GM12878 (cell line): ENCODE measurements at regions not wholly inside any gene's neighbourhood (a gene's known extent, or its start where the extent isn't known, plus 50 kb on each side); places are given as distances from the start of the nearest gene placed in this dataset.

ENCODE experiments used
- ATAC-seq: fragments of 200-7000 bp; cut with Tn5 transposase; 3 replicates; pipeline ENCODE4 v1.9.1; 2020; ENCODE audit warnings: mild to moderate bottlenecking, moderate library complexity
- BruUV-seq: library from RNA; stranded (reverse); fragments of 400-500 nt; replicated peaks from 2 replicates; lab custom pipeline; 2021; lab: Mats Ljungman, UMichigan
- CTCF ChIA-PET: fragments of 300-600 bp; sonication (Branson Sonifier 250); formaldehyde crosslinking; extraction: SDS; loops from one replicate; lab custom pipeline; 2021; ENCODE audit warnings: inconsistent platforms; lab: Yijun Ruan, JAX
- POLR2A ChIA-PET: fragments of 350-600 bp; formaldehyde crosslinking; extraction: SDS; loops from one replicate; lab custom pipeline; 2021; ENCODE audit warnings: inconsistent platforms; lab: Charles Lee
- RAD21 ChIA-PET: fragments of 300-600 bp; sonication (Branson Sonifier 250); formaldehyde crosslinking; loops from one replicate; lab custom pipeline; 2023; ENCODE audit warnings: antibody characterized with exemption; ENCODE audit not compliant: unreplicated experiment; lab: Charles Lee
- SMC1A ChIA-PET: fragments of 300-600 bp; sonication (Branson Sonifier 250); formaldehyde crosslinking; loops from one replicate; lab custom pipeline; 2023; ENCODE audit not compliant: unreplicated experiment, uncharacterized antibody; lab: Charles Lee
- DNase-seq: peaks from one replicate; pipeline ENCODE4 v3.0.0-alpha.2; 2011; ENCODE audit warnings: low read depth, low spot score
- FAIRE-seq: peaks from 3 replicates; lab custom pipeline; 2011; peaks lifted over from hg19 to GRCh38; lab: Jason Lieb, UNC
- H2AFZ ChIP-seq: 2 replicates; pipeline ENCODE4 v1.6.0; 2011; ENCODE audit warnings: low read depth, low read length, control low read depth; ENCODE audit not compliant: control insufficient read depth
- H3K27ac ChIP-seq: 2 replicates; pipeline ENCODE4 v1.5.1; 2011; ENCODE audit warnings: control low read depth; ENCODE audit not compliant: control insufficient read depth, insufficient read depth
- H3K27me3 ChIP-seq, 2 experiments: replicated peaks in 1 of 2; 2 replicates each; pipeline versions ENCODE4 v1.6.0 to v1.6.1; 2011; ENCODE audit warnings: low read length in 1 of 2; ENCODE audit not compliant: control insufficient read depth in 2 of 2, insufficient read depth in 2 of 2
- H3K36me3 ChIP-seq, 2 experiments: 2 replicates each; pipeline ENCODE4 v1.5.1; 2011; ENCODE audit warnings: low read length in 1 of 2; ENCODE audit not compliant: control insufficient read depth in 2 of 2, insufficient read depth in 2 of 2
- H3K4me1 ChIP-seq: 2 replicates; pipeline ENCODE4 v1.6.1; 2011; ENCODE audit warnings: mild to moderate bottlenecking, low read length, moderate library complexity, mixed read lengths; ENCODE audit not compliant: control insufficient read depth, insufficient read depth
- H3K4me2 ChIP-seq: 2 replicates; pipeline ENCODE4 v1.6.0; 2011; ENCODE audit warnings: control low read depth; ENCODE audit not compliant: control insufficient read depth, insufficient read depth
- H3K4me3 ChIP-seq: fragments of 200-600 bp; sonication (generic); 2 replicates; pipeline ENCODE4 v1.5.1; 2016
- H3K79me2 ChIP-seq: 2 replicates; pipeline ENCODE4 v1.6.0; 2011; ENCODE audit warnings: low read length; ENCODE audit not compliant: control insufficient read depth, insufficient read depth
- H3K9ac ChIP-seq: 2 replicates; pipeline ENCODE4 v1.8.0; 2011; ENCODE audit warnings: low read length, control low read depth, mixed read lengths; ENCODE audit not compliant: control insufficient read depth, insufficient read depth
- H3K9me3 ChIP-seq: replicated peaks from 3 replicates; pipeline ENCODE4 v1.5.1; 2011; ENCODE audit warnings: mild to moderate bottlenecking, low read length; ENCODE audit not compliant: control insufficient read depth, insufficient read depth
- H4K20me1 ChIP-seq: 2 replicates; pipeline ENCODE4 v1.6.0; 2011; ENCODE audit not compliant: control insufficient read depth, insufficient read depth
- ATF7 ChIP-seq: fragments of 450-650 bp; IDR thresholded peaks from 2 replicates; pipeline ENCODE4 v1.6.1; 2016; ENCODE audit warnings: low read depth, mild to moderate bottlenecking
- BHLHE40 ChIP-seq, 2 experiments: fragments of 450-650 bp in 1 of 2; IDR thresholded peaks; 2 replicates each; pipeline ENCODE4 v1.6.1; 2011 to 2017; ENCODE audit warnings: low read depth in 2 of 2, borderline replicate concordance in 1 of 2, improper control_type of control experiment in 1 of 2, low read length in 1 of 2, mild to moderate bottlenecking in 1 of 2
- DPF2 ChIP-seq: fragments of 450-650 bp; IDR thresholded peaks from 2 replicates; pipeline ENCODE4 v1.6.1; 2017; ENCODE audit warnings: mild to moderate bottlenecking
- IRF4 ChIP-seq: IDR thresholded peaks from 2 replicates; pipeline ENCODE4 v1.6.1; 2011; ENCODE audit warnings: low read depth, low read length
- PAX8 ChIP-seq: fragments of 450-650 bp; IDR thresholded peaks from 2 replicates; pipeline ENCODE4 v1.6.1; 2017; ENCODE audit warnings: mild to moderate bottlenecking, moderate library complexity
- PML ChIP-seq: IDR thresholded peaks from 2 replicates; pipeline ENCODE4 v1.6.1; 2012; ENCODE audit warnings: low read length, inconsistent platforms
- POLR2A ChIP-seq: IDR thresholded peaks from 2 replicates; pipeline ENCODE4 v1.6.1; 2011; ENCODE audit warnings: low read depth, mild to moderate bottlenecking, low read length
- SIX5 ChIP-seq: IDR thresholded peaks from 2 replicates; pipeline ENCODE4 v1.6.1; 2011; ENCODE audit warnings: mild to moderate bottlenecking, low read depth, low read length, moderate library complexity; ENCODE audit not compliant: severe bottlenecking
- SMAD1 ChIP-seq: fragments of 450-650 bp; IDR thresholded peaks from 2 replicates; pipeline ENCODE4 v1.6.1; 2018; ENCODE audit warnings: mild to moderate bottlenecking, low read depth; ENCODE audit not compliant: partially characterized antibody
- SMAD5 ChIP-seq: IDR thresholded peaks from 2 replicates; pipeline ENCODE4 v1.6.1; 2016; ENCODE audit warnings: antibody characterized with exemption, low read depth
- SREBF1 ChIP-seq: IDR thresholded peaks from 2 replicates; pipeline ENCODE4 v1.6.1; 2012; ENCODE audit warnings: mild to moderate bottlenecking, low read length
- TBL1XR1 ChIP-seq: IDR thresholded peaks from 2 replicates; pipeline ENCODE4 v1.6.1; 2012; ENCODE audit warnings: low read depth, low read length, improper control_type of control experiment
- ZSCAN29 ChIP-seq: fragments of 450-650 bp; IDR thresholded peaks from 2 replicates; pipeline ENCODE4 v1.6.1; 2017; ENCODE audit warnings: mild to moderate bottlenecking, moderate library complexity
- WGBS: methylation state at CpG from one replicate; pipeline ENCODE4 v1.1.6; 2016; ENCODE audit warnings: low lambda C conversion rate; ENCODE audit not compliant: insufficient replicate concordance, insufficient coverage; ENCODE audit errors: missing lambda C conversion rate; 5-methylcytosine and 5-hydroxymethylcytosine counted together
- in situ Hi-C: fragments of 300-500 bp; cut with MboI; formaldehyde crosslinking; loops from 9 replicates; pipeline ENCODE4 v1.14.3; 2018; ENCODE audit warnings: mixed read lengths
- intact Hi-C: fragments of 100-400 bp; cut with micrococcal nuclease; formaldehyde crosslinking; loops from one replicate; pipeline ENCODE4 v1.14.2; 2022; ENCODE audit not compliant: unreplicated experiment
- TF ChIP-seq, protein P1 (sequence below): fragments of 450-650 bp; conservative IDR thresholded peaks from 2 replicates; pipeline ENCODE4 v1.6.1; 2017; ENCODE audit warnings: mild to moderate bottlenecking, moderate library complexity

DNA sequence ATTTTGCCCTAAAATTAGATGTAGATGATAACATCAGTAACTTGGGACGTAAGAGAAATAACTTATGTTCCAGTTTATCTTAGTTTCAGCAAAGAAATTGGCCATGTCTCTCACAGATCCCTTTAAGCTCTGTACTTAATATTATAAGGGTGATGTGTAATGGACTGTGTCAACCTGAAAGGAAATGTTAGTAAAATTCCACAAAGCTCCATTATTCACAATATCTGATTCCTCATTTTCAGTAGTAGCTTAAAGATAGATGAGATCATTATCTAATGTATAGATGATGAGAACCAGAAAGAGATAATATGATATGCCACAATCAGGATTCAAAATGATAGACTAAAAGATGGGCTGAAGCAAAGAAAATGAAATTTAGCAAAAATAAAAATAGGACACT lies 316.8 kb upstream of the CHRM2 start:
- SMC1A ChIA-PET: interaction anchor here (0.7 kb wide), 1 partner anchor 69 kb away, joined by 3 read pairs; no protein-coding TSS in a partner anchor
- POLR2A ChIA-PET: no interaction called here

More for the DNA sequence above, 316.8 kb upstream of the CHRM2 start:
- no TSS peak for BruUV-seq
- intact Hi-C loops: no loop called here
- no peak overlapping the region for H3K27ac ChIP-seq
- in situ Hi-C loops: no loop called here
- H4K20me1 ChIP-seq: no peaks in the 10 kb centered on the region
- no peak overlapping the region for H3K4me2 ChIP-seq
- no peaks in the 10 kb centered on the region for H3K27me3 ChIP-seq
- H3K4me1 ChIP-seq: no peaks in the 10 kb centered on the region
- H3K9me3 ChIP-seq: no peaks in the 10 kb centered on the region
- ChIA-PET RAD21 (no interaction called here), CTCF (interaction anchor here (0.7 kb wide), 1 partner anchor 10 kb away, joined by 3 read pairs; no protein-coding TSS in a partner anchor)
- no peak overlapping the region for H2AFZ ChIP-seq
- no peak for ATAC-seq
- TF ChIP-seq DPF2: no peak
- no peak for TF ChIP-seq POLR2A
- TF ChIP-seq PML: no peak
- no peak for TF ChIP-seq SMAD1
- no peak for TF ChIP-seq IRF4
- no peak for TF ChIP-seq ATF7
- TF ChIP-seq TBL1XR1: no peak
- no peak for TF ChIP-seq PAX8
- no peak for TF ChIP-seq SMAD5
- no peak for TF ChIP-seq BHLHE40 (IDR thresholded peaks at IDR 0.05; ENCODE audit: borderline replicate concordance in 1 of 2, low read depth in 2 of 2, low read length in 1 of 2)
- no peak for TF ChIP-seq SREBF1
- TF ChIP-seq ZSCAN29: no peak
- TF ChIP-seq, protein P1, sequence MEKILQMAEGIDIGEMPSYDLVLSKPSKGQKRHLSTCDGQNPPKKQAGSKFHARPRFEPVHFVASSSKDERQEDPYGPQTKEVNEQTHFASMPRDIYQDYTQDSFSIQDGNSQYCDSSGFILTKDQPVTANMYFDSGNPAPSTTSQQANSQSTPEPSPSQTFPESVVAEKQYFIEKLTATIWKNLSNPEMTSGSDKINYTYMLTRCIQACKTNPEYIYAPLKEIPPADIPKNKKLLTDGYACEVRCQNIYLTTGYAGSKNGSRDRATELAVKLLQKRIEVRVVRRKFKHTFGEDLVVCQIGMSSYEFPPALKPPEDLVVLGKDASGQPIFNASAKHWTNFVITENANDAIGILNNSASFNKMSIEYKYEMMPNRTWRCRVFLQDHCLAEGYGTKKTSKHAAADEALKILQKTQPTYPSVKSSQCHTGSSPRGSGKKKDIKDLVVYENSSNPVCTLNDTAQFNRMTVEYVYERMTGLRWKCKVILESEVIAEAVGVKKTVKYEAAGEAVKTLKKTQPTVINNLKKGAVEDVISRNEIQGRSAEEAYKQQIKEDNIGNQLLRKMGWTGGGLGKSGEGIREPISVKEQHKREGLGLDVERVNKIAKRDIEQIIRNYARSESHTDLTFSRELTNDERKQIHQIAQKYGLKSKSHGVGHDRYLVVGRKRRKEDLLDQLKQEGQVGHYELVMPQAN: no peak
- TF ChIP-seq SIX5: no peak
- no peaks in the 10 kb centered on the region for H3K79me2 ChIP-seq
- no peak for DNase-seq
- WGBS: 0% methylated on average over 1 of the region's 1 CpG
- H3K4me3 ChIP-seq: no peak overlapping the region
- no peak for FAIRE-seq
- no peak overlapping the region for H3K9ac ChIP-seq
- H3K36me3 ChIP-seq: no peaks in the 10 kb centered on the region
